GM18873 (cell line): ENCODE measurements at regions not wholly inside any gene's neighbourhood (a gene's known extent, or its start where the extent isn't known, plus 50 kb on each side); places are given as distances from the start of the nearest gene placed in this dataset.
"Not testable (repeated sequence)": the region's sequence is repeated elsewhere in the genome, so short reads cannot be mapped to it uniquely, and the experiment has no call there.

Source experiments
- ATAC-seq: cut with Tn5 transposase; IDR thresholded peaks from one replicate; pipeline ENCODE4 v1.9.1; 2021; ENCODE audit warnings: mild to moderate bottlenecking, moderate library complexity, moderate number of reproducible peaks; ENCODE audit not compliant: unreplicated experiment, low FRiP score

DNA sequence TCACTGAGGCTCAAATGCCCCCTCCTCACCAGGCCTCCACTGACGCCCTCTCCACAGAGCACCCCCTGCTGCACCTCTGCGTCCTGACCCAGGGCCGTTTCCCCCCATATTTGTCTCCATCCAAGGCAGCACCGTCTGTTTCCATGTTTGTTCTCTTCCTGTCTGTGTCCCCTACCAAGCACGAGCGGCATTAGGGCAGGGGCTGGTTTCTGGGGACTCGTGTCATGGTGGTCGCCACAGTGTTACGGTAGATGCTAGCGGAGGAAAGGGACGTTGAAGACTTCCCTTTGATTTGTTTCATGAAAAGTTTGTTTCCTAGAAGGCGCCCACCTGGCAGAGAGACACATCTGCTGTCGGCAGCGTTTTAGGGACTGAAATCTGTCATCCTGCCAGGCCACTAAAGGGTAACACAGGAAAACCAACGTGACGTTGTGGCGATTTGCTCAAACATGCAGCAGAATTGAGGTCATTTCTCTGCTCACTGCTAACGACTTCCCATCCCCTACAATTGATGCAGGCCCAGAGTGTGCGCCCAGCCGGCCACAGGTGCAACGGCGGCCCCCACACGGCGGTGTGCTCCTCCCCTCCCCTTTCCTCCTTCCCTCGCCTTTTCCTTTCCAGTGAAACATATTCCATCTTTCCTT lies 79.3 kb upstream of the IRX4 start:
- ATAC-seq, result no peak

DNA sequence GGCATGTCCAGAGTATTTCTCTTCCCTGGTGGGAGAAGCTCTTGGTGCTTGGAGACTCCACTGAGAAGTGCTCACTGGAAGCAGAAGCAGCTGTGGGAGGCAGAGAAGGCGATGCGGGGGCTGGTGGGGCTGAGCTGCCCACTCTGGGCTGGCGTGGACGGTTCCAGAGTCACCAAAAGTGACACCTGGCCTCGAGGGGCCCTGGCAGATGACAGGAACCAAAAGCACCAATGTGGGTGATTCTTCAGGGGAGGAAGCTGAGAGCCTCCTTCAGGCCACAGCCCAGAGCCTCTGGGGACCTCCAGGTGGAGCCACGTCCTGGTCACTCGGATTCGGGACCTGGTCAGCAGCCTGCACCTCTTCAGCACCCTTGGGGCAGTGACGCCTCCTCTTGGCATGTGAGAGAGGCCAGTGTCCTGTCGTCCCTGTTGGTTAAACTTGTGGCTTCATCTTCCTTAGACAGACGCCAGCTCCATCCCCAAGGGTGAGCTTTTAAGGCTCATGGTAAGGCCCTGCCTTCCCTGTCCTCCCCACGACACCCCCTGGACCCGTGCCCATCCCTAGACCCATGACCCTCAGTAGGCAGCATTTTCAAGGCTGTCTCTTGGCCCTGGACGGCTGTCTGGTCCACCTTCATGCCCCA lies 78.7 kb upstream of the IRX4 start:
- ATAC-seq, result no peak

DNA sequence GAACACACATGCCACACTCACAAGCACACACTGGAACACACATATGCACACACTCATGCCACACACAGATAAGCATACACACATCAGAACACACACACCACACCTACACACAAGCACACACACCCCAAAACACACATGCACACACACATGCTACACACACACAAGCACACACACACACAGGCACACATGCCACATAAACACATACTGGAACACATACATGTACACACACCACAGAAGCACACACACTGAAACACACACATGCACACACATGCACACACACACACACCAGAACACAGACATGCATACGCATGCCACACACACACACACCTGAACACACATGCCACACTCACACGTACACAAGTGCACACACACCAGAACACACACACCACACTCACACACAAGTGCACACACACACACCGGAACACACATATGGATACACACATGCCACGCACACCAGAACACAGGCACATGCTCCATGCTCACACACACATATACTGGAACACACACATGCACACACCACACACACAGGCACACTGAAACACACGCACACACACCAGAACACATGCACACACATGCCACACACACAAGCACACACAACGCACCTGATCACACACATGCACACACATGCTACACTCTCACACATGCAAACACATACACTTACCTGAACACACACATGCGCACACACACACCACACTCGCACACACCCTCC lies 78.0 kb upstream of the IRX4 start:
- no peak for ATAC-seq

DNA sequence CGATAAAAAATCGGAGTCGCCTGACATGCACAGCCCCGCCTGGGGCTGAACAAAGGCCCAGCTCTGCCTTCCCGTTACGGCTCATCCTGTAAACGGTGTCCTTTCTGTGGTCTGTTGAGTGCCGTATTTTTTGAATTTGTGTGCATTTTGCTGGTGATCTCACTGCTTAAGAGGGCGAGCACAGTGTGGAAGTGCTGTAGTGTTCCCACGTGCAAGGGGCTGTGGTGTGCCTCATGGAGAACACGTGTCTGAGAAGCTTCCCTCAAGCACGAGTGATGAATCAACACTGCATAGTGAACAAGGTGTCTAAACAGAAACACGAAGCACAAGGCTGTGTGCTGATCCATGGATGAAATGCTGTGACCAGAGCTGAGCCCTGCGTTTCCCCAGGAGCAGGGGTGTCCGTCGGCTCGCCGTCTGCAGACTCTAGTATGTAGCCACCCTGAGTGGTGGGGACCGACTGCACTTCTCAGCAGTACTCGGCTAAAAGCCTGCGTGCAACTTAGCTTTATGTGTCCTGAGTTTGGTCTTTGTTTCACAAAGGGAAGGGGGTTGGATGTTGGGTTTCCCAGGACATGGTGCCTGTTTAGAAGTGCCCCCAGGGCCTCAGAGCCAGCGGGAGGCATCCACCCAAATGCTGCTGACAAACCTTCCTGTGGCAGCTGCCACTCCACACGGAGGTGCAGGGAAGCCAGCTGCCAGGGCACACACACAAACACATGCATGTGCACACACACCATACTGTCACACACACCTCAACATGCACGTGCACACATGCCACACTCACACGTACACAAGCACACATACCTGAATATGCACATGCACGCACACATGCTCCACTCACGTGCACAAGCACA lies 77.2 kb upstream of the IRX4 start:
- ATAC-seq, result no peak

DNA sequence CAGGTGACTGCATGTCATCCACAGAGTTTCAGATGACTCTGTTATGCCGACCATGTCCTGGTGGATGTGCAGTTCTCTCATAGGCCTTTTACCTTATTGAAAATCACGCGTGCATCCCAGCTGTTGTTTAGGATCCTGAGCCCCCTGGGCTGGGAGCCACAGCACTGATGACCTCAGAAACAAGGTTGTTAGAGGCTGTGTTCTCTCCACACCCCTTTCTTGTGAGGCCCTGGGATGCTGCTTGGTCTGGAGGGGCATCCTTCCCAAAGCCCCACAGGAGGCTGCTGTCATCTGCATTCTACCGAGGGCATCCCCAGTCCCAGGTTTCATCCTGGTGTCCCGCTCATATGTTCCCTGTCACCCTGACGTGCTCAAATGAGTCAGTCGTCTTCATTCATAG lies 76.5 kb upstream of the IRX4 start:
- ATAC-seq, result no peak

DNA sequence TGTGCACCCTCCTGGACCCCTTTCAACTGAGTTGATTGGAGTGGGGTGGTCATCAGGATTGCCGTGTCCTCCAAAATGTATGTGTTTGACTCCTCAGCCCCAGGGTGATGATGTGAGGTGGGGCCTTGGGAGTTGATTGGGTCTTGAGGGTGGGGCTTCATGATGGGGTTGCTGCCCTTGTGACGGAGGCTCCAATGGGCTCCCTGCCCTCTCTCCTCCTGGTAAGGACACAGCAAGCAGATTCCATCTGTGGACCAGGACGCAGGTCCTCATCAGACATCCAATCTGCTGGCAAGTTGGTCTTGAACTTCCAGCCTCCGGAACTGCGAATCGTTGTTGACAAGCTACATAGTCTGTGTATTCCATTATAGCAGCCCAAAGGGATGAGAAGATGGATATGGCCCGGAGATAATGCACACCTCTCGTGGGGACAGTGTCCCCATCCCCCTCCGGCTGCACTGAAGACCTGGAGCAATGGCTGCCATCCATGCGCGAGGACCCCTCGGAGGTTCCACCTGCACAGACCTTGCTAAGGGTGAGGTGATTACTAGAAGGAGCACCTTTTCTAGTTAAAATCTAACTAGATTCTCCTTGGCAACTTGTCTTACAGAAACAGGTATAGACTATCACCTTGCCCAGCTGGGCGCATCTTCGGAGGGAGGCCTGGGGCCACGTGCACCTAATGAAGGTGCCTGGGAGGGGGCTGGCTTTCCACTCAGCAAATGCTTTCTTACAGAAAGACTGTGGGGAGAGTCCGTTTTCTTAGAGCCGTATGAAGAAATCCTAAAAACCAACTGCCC lies 75.7 kb upstream of the IRX4 start:
- ATAC-seq, result no peak

DNA sequence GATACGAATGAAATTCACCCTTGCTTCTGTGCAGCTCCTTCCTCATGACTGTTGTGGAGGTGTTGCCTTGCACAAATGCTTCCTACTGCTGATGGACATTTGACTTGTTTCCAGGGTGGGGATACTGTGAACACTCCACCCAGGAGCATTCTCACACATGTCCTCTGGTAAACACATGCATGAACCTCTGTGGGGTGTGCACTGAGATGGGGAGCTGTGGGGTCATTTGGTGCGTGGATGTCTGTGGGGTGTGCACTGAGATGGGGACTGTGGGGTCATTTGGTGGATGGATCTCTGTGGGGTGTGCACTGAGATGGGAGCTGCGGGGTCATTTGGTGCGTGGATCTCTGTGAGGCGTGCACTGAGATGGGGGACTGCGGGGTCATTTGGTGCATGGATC lies 72.9 kb upstream of the IRX4 start:
- no peak for ATAC-seq

DNA sequence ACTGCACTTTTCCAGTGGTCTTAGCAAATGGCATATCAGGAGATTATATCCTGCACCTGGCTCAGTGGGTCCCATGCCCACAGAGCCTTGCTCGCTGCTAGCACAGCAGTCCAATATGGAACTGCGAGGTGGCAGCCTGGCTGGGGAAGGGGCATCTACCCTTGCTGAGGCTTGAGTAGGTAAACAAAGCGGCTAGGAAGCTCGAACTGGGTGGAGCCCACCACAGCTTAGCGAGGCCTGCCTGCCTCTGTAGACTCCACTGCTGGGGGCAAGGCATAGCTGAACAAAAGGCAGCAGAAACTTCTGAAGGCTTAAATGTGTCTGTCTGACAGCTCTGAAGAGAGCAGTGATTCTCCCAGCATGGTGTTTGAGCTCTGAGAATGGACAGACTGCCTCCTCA lies 71.0 kb upstream of the IRX4 start:
- not testable (repeated sequence) for ATAC-seq

DNA sequence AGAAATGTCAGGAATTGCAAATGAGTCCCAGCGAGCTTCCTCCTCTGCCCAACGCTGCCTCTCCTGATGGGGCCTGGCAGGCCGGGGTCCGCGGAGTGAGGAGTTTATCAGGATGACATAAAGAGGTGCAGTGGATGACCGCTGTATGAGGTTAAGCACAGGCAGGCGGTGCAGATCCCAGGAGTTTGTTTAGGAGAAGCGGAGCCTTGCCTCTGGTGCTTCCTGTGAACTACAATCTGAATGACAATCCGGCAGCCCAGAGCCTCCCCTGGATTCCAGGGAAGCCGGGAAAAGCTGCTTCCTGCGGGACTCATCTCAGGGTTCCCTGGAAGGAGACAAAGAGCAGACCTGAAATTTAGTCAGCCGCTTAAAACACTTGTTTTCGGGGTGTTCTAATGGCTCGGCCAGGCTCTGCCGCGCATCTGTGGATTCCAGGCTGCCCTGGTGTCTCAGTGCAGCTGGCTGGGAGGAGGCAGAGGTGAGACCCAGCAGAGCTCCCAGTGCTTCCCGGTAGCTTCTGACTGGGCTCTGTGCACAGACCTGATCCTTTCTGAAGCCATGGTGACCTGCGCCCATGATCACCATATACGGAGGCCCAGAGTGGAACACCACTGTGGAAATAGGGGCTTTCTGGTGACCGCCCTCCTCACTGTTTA lies 69.8 kb upstream of the IRX4 start:
- ATAC-seq, result no peak

DNA sequence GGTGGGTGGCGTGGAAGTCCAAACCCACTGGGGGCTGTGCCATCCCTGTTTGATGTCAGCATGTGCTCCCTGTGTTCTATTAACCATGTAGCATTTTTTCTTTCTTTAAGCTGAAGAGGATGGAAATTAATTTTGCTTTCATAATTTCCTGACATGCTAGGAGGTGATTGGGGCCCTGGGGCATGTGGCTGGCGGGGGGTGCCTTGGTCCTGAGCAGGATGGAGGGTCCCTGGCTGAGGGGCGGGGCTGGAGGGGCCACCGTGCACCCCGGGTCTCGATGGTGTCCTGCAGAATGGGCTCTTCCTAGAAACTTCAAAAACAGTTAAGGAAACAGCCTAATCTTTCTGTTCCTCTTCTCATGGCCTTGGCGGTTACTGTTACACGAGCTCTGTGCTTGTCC lies 69.3 kb upstream of the IRX4 start:
- no peak for ATAC-seq

DNA sequence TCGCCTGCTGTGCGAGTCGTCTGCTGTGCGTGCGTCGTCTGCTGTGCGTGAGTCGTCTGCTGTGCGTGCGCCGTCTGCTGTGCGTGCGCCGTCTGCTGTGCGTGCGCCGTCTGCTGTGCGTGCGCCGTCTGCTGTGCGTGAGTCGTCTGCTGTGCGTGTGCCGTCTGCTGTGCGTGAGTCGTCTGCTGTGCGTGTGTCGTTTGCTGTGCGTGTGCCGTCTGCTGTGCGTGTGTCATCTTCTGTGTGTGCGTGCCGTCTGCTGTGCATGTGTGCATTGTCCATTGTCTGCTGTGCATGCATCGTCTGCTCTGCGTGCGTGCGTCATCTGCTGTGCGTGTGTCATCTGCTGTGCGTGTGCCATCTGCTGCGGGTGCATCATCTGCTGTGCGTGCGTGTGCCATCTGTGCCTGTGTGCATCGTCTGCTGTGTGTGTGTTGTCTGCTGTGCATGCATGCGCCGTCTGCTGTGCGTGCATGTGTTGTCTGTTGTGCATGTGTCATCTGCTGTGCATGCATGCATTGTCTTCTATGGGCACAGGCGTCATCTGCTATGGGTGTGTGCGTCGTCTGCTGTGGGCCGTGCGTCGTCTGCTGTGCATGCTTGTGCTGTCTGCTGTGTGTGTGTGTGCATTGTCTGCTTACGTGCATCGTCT lies 68.6 kb upstream of the IRX4 start:
- no peak for ATAC-seq

DNA sequence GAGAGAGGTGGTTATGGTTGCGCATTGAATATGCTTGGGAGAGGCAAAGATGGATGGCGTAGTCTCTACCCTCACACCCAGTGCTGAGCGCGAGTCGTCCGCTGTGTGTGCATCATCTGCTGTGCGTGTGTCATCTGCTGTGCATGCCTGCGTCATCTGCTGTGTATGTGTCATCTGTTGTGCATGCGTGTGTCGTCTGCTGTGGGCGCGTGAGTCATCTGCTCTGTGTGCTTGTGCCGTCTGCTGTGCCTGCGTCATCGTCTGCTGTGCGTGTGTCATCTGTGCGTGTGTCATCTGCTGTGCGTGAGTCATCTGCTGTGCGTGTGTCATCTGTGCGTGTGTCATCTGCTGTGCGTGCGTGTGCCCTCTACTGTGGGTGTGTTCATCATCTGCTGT lies 68.0 kb upstream of the IRX4 start:
- no peak for ATAC-seq

DNA sequence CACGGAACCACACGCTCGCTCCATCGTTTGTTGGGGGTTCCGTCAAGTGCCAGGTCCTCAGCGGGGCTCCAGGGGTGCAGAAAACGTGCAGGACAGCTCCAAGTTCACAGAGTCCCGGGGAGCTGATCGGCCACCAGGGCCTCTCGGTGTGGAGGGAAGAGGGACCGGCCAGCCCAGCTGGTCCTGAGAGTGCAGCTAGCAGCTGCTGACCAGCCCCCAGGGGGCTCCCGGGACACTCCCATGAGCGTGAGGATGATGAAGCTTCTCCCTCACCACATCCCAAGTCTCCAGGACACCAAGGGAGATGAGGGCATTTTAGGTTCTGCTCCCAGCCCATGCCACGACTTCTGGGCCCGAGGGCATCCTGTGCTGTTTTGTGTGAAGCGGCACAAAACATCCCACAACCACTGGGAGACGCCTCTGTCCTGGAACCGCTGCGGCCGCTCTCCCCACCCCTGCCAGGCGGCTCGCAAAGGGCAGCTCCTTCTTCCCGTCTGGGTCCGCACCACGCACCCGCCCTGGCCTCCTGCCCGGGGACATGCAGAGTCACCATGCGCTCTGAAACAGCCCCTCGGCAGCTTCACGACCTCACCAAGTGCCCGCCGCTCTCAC lies 67.5 kb upstream of the IRX4 start:
- ATAC-seq, result no peak

DNA sequence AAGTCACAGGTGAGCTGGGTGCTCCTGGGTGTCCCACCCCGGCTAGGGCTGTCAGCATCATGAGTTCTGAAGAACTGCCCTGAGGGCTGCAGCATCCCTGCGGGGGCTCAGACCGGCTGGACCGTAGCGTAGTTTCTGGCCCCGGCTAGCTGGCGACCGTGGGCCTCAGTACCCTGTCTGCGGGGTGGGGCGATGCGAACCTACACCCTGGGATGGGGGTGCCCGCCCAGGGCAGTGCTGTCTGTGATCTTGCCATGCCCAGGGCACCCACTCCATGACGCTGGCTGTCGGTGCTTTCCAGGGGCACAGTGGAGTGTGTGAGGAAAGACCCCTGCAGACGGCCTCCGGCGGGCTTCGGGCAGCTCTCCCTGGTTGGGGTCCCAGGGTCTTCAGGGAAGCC lies 66.5 kb upstream of the IRX4 start:
- ATAC-seq, result no peak

DNA sequence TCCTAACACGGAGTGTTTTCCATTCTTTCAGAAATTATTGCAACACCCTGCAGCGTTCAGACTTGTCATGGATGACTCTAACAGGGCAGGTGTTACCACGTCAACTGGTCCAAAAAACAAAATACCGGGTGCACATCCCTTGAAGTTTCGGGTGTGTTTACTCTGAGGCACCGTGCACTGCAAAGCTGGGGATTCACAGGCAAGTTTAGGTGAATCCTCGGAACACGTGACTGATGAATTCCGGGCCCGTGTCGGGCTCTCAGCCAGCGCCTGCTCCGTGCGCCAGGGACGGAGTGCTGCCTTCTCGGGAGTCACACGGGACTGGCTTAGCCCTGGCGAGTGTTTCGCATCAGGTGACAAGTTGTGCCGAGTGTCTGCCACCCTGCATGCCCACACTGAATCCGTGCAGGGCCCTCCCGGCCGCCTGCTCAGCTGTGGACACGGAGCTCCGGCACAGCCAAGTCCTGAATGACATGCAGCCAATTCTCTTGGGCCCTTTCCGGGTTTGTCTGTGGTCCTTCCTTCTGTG lies 66.0 kb upstream of the IRX4 start:
- ATAC-seq, result no peak

DNA sequence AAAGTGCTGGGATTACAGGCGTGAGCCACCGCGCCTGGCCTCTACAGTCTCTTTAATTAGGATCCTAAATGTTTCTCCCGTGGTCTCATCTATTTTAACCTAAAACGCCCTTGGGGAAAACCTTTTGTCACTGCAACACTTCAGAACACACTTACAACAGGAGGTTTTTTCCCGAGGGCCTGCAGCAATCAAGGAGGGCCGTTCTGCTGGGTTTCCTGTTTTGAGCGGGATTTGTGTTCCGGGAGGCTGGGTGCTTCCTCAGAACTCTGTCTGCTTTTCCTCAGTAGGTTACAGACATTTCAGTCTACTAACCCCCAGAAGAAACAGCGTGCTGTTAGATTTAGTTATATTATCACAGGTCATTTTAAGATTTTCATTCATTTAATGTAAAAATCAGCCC lies 65.4 kb upstream of the IRX4 start:
- no peak for ATAC-seq

DNA sequence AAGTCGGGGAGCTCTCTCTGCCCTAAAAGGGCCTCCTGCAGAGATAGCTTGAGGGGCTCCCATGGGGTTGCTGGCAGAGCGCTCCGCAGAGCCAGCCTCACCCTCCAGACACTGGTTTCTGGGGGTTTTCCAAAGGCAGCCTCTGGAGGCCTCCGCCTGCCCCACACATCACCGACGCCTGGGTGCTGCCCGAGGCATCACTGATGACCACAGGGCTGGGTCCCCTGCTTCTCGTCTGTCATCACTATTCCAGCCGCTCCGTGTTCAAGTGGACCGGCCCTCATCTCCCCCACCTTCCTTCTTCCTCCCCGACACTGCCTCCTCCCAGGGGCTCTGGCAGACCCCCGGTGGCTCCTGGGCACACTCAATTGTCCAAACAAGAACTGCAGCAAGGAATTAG lies 64.1 kb upstream of the IRX4 start:
- ATAC-seq, result no peak

DNA sequence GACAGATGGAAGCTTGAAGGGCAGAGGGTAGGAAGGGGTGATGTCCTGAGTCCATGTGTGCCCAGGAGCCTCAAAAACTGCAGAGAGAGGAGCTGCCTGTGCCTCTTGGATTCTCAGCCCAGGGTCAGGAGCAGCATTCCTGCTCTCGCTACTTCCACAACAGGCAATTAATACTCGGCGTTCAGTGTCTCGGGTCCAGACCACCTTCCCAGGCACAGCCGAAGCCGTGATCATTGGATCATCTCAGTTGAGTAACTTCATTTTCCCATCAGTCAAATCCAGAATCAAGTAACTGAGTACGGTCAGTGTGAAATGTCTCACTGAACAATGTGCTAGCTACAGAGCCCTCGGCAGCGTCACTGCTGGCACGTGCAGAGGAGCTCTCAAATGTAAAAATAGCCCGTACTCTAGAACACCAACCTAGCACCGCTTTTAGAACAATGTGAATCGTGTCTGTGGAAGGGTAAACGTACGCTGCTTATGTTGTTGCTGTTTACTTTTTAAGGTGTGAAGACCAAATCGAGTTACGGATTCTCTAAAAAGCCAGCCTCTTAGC lies 63.5 kb upstream of the IRX4 start:
- ATAC-seq, result no peak
